Lung microvascular endothelial cell (primary cell): ENCODE measurements at regions not wholly inside any gene's neighbourhood (a gene's known extent, or its start where the extent isn't known, plus 50 kb on each side); places are given as distances from the start of the nearest gene placed in this dataset.
"Not testable (repeated sequence)": the region's sequence is repeated elsewhere in the genome, so short reads cannot be mapped to it uniquely, and the experiment has no call there.

ENCODE experiments used
- DNase-seq, 2 donors: peaks; one replicate each; pipeline versions ENCODE4 v3.0.0 to v3.0.0-alpha.2; 2010; ENCODE audit warnings: low read depth in 2 of 2

DNA sequence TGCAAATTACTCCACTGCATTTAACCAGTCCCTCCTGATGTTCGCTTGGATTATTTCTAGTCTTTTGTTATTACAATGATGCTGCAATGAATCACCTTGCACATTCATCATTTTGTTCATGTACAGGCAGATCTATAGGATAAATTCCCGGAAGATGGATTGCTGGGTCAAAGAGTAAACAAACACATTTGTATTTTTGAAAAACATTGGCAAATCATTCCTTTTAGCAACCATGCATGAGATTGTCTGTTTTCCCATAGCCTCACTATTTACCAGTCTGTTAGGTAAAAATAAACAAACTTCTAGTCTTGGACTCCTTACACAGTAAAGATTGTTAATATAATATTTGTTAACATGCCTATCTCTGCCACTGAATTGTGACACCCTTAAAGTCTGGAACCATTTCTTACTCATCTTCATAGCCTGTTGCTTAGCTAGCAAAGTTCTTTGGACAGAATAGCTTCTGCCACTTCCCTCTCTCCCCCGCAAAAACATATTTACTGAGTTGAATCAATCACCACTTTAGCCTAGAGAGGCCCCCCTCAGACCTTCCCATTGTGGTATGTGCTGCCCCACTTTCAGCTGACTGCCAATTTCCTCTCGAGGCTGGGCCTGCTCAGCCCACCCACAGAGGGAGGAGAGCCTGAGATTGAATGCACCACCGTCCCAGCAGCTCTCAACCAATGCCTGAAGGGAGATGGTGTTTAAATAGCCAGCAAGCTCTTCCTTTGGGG is 108.4 kb upstream of the ATXN3L start:
- peak; percentile 47 to 80 for DNase-seq

DNA sequence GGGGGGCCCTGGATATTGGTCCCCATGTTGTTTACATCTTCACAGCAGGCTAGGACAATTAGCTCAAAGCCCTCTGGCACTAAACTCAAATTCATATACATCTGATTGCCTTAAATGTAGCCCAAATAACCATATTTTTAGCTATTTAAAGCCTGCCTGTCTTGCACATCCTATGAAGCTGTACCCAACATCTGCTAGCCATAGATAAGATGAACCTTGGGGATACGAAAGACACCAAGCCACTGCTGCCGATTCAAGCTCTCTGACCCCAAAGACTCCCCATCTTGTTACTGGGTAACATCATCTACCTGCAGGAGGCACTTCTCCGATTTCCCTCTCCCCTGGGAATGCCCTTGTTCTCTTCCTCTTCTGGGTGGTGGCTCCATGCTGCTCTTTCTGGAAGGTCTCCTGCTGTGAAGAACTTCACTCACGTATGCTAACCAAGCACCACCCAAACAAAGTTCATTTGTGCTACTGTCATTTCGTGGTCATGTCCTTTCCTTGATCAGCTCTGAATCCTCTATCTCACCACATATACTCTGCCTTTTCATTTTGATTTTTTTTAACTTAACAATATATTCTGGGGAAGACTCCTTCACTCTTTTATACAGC is 107.7 kb upstream of the ATXN3L start:
- no peak for DNase-seq

DNA sequence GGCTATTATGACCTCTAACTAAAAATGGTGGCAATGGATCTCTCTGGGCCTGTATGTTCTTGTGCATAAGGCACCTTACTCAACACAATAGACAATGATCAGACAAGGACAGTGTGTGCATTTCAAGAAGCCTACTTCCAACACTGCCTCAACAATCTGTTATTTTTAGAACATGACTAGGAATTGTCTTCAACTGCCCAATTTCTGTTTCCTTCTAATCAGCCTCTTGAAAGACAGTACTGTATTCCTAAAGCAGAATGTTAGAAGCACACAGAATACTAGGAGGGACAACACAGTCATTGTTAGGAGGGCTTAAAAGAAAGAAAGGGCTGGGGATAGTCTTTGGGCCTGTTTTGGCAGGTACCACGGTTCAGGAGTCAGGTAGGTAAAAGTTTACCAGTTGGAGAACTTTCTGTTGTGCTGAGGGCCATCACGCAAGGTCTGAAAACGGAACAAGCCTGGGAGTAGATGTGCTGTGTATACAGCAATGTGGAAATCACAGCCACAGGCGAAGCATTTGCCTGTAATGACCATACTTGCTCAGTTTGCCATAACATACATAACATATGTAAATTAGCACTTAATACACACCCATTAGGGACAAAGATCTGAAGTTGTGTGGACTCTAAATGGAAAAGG is 100.8 kb upstream of the ATXN3L start:
- DNase-seq, result no peak

DNA sequence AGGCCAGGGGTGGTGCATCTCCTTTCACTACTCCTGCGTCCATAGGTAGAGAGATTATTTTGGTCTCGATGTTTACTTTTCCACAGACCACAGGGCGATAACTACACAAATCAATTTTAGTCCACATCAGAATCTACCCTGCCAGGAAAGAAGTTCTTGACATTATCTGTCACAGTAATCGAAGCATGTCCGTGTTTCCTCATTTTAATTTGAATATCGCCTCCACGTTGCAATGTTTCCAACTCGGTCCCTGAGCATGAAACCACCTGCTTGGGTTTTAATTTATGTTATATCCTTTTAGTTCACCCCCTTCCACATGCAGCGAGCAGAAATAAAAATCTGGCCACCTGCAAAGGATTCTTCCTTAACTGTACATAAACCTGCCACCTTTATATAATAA is 100.1 kb upstream of the ATXN3L start:
- DNase-seq, result no peak

DNA sequence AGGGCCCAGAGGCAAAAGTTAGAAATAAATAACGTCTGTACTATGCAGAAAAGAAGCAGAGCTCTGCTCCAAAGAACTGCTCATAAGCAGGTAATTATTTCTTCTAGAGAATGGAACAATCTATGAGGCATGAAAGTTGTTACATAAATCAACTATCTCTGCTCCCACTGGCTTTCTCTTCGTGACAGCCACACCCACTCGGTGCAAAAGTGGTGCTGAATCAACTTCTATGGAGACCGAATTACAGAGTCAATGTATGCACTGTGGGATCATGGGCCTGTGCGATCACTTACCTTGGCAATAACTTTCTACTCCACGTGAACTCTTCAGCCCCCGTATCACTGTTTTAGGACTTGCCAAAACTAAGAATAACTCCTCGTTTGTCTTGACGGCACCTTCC is 99.4 kb upstream of the ATXN3L start:
- no peak for DNase-seq

DNA sequence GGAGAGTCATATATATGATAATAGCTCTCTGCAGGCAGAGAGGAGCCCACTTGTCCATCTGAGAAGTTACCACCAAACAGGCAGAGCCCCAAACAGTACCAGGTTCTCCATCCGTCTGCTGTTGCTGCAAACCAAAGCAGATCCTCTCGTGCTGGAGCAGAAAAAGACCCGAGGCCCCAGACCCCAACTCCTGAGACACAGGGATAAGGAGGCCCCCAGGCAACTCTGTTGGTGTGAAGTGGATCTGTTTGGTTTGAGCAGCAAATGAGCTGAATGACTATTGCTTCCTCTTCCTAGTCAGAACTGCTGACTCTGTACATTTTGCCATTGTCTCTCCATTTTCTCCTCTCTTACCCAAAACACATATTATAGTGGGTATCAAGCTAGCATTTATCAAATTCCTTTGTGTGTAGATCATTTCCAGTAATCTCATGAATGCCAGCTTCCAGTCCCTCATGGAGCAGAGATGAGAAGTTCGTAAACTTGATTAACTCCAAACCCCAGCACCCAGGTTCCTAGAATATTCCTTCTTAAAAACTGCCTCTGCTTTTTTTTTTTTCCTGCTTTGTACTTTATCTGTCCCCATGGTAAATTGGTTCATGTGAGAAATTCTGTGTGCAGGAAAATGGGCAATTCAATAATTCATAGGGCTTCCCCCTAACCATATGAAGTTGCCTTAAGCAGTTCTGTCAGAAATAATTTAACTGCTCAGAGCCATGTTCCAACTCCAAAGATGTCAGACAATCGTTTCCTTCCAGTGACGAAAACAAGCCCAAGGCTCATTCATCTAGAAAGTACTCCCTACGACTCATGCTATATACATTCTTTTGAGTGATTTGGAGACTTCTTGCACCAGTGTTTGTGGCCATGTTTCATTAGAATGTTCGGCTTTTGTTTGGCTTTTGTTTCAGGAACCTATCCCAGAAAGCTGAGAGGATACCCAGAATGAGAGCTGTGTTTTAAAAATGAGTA is 98.6 kb upstream of the ATXN3L start:
- DNase-seq, result peak; percentile 45 to 67

DNA sequence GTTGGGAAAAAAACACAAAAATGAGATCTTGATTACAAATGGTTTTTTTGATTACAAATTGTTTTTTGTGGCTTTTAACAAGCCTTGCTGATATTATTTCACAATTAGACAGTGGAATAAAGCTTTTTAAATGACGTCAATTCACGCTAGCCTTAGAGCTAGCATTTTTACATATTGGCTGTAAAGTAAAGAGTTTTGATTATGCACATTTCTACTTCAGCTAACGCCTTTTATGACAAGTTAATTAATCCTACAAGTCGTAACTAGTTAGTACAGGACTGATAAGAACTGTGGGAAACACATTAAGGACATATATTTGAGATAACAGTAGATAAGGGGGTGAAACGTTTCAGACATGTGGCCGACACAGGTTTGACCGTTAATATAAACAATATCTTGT is 95.7 kb upstream of the ATXN3L start:
- no peak for DNase-seq

DNA sequence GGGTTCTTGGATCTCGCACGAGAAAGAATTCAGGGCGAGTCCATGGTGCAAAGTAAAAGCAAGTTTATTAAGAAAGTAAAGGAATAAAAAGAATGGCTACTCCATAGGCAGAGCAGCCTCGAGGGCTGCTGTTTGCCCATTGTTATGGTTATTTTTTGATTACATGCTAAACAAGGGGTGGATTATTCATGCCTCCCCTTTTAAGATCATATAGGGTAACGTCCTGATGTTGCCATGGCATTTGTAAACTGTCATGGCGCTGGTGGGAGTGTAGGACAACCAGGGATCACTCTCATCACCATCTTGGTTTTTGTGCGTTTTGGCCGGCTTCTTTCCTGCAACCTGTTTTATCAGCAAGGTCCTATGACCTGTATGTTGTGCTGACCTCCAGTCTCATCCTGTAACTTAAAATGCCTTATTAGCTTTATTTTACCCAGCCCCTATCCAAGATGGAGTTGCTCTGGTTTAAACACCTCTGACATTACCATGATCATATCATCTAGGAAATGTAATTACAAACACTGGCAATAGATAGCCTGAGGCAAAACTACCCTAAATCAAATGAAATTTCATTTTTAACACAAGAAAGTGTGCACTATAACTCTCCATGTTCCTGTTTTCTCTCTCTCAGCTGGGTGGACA is 94.3 kb upstream of the ATXN3L start:
- no peak for DNase-seq

DNA sequence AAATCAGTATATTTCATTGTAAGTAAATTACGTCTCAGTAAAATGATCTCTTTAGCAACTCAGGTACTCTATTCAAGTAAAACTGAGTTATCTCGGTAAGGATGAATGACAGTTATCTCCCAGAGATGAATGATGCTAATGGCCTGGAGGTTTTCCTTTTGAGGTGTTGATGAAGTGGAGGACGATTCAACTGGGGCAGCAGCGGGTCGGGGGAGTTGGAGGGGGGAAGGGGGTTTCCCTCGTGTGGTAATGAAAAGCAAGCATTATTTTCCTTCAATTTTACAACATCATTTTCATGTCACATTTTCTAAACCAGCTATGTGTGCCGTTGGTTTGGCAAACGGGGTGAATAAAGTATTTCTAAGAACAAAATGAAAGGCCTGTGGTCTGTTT is 92.4 kb upstream of the ATXN3L start:
- no peak for DNase-seq

DNA sequence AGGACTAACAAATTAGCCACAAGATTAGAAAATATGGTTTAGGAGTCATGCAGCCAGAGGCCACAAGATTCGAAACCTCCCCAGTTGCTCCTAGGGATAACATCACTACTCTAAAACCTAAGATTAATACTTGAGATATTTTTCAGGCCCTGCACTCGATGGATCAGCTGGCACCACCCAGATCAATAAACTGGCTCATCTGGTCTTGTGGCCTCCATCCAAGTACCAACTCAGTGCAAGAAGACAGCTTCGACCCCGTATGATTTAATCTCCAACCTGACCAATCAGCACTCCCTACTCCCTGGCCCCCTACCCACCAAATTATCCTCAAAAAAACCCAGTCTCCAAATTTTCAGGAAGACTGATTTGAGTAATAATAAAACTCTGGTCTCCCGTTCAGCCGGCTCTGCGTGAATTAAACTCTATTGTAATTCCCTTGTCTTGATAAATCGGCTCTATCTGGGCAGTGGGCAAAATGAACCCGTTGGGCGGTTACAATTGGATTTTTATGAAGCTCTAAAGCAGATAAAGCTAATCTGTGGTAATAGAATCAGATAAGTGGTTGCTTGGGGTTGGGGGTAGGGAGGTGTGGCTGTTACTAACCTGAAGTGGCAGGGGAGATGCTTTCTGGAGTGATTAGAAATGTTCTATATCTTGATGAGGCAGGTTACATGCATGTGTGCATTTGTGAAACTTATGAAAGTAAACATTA is 91.8 kb upstream of the ATXN3L start:
- DNase-seq, result no peak

DNA sequence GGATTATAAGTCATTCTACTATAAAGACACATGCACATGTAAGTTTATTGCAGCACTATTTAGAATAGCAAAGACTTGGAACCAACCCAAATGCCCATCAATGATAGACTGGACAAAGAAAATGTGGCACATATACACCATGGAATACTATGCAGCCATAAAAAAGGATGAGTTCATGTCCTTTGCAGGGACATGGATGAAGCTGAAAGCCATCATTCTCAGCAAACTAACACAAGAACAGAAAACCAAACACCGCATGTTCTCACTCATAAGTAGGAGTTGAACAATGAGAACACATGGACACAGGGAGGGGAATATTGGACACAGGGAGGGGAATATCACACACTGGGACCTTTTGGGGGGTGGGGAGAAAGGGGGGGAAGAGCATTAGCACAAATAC is 88.7 kb upstream of the ATXN3L start:
- not testable (repeated sequence) for DNase-seq

DNA sequence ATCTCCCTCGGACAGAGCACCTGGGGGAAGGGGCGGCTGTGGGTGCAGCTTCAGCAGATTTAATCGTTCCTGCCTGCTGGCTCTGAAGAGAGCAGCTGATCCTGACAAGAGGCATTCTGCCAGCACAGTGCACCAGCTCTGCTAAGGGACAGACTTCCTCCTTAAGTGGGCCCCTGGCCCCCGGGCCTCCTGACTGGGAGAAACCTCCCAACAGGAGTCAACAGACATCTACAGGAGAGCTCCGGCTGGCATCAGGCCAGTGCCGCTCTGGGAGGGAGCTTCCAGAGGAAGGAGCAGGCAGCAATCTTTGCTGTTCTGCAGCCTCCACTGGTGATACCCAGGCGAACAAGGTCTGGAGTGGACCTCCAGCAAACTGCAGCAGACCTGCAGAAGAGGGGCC is 84.9 kb upstream of the ATXN3L start:
- DNase-seq, result not testable (repeated sequence)

DNA sequence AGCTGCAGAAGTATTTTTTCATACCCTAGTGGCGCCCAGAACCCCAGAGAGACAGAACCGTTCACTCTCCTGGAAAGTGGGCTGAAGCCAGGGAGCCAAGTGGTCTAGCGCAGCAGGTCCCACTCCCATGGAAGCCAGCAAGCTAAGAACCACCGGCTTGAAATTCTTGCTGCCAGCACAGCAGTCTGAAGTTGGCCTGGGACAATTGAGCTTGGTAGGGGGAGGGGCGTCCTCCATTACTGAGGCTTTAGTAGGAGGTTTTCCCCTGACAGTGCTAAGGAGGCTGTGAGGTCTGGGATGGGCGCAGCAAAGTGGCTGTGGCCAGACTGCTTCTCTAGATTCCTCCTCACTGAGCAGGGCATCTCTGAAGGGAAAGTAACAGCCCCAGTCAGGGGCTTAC is 84.5 kb upstream of the ATXN3L start:
- no peak for DNase-seq

DNA sequence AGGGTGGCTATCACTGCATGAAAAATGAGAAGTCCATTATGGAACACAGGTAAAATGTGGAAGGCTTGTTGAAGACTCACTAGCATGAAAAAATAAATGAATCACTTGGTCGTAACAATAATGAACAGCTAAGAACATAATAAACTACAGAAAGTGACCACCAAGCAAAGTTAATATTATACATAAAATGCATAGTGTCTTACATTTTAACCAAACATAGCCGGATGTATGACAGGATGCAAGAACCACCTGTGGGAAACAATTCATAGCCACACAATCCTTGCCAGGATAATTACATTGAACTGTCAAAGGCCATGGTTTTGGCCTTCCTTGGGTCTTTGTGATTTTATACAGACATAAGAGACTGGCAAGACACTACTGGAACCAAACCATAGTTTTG is 81.9 kb upstream of the ATXN3L start:
- DNase-seq, result no peak

DNA sequence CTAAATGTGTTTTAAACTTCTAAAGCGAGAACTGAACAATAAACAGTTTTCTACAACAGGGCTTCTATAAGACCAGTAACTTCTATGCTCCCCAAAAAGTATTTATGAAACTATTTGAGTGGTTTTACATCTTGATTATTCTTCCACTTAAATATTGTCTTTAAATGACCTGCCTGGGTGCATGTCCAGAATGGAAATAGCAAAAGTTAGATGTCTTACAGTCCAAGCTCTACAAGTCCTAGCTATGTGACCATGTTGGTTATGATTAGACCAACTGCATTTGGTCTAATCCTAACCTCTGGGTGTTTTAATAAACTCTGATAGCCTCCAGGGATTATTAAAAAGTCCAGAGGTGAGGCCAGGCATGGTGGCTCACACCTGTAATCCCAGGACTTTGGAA is 79.0 kb upstream of the ATXN3L start:
- no peak for DNase-seq

DNA sequence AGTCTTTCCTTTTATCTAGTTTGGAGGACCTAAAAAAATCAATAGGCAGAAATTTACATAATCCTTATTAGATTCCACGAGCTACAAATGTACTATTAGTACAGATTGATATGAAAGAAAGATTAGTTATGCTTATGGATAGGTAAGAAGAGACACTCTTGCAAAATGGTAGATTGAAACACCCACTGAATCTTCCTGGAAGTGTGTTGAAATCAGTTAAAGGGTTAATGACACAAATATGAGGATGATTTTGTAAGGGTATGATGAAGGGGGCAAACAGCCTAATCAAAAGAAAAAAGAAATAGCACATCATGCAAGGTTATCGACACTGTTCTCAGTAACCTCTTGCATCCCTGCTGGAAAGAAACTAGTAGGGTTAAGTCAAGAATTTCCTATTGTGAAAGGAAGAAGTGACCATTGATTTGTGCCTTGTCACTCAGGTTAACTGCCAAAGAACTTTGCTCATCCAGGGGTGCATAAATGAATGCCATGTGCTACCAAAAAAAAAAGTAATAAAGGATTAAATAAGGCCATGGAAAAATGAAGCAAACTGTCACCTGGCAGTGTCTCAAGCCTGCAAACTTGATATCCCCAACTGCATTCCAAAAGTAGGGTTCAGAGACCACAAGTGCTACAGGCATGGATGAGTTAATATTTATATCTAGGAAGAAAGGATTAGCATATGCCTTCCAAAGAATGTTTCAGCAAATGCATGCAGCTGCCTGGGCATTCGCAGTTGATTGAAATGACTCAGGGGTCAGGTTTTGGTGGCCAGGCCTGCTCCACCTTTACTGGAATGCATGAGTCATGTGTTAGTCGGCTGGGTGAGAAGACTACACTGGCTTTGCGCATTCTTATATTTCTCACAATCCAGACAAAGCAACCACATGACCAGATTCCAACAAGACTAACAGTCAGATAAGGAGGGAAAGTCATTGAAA is 78.3 kb upstream of the ATXN3L start:
- peak; percentile 89 to 98 for DNase-seq

DNA sequence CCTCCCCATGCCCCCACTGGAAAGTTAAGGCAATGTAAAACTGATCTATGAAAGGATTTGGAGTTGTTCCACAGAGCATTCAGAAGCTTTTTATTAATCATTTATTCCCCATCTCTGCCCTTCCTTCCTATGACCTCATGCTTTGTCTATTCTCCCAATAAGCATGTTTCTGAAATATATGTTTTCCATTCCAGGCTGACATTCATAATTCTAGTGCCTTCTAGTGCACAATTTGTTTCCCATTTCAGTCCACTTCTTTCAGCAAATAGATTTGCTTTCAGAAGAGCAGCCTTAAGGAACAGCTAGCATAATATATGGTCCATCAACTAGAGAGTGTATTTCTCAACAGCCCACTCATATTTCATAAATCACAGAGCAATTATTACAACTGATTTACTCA is 77.1 kb upstream of the ATXN3L start:
- peak; percentile 82 to 85 for DNase-seq

DNA sequence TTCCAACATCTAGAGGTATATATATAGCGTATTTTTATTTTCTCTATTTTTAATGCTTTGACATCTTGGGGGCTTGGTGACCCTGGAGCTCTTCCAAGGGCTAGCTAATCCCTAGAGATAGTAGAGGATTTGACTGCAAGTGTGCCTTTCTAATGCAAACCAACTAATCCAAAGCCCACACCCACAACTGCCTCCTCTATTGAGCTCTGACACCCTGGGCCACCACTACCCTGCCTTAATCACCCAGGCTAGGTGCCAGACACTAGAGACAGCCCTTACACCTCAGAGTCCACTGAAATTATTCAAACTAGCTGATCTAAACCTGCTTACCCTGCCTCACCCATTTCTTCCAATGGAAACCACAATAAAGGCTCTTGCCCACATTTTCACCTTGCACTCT is 69.6 kb upstream of the ATXN3L start:
- no peak for DNase-seq

DNA sequence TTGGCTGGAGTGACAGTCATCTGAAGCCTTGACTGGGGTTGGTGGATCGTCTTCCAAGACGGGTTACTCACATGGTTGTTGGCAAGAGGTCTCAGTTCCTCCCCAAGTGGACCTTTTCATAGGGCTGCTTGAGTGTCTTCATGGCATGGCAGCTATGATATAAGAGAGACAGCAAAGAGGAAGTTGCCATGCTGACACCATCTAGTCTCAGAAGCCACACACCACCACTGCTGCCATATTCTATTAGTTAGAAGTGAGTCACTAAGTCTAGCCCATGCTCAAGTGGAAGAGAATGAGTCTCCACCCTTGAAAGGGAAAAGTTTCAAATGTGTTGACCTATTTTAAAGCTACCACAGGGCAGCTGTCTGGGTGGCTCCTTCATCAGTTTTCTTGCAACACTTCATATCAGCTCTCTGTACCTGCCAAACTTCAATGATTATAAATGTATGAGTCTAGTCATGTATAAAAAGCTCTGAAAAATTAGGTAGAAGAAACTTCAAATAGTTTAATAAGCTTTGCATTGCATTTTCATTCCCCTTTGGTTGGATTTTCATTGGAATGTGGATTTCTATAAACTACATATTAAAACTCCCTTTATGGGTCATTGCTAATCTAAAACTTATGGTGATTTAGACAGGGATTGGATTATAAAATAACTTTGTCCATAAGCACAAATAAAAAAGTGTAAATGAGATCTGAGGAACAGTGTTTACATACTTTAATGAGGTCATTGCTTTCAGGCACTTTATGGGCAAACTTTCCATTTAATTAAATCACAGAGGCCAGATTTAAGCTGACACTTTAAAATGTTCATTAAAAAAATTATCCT is 68.0 kb upstream of the ATXN3L start:
- no peak for DNase-seq
